ENCODE measurements at regions not wholly inside any gene's neighbourhood (a gene's known extent, or its start where the extent isn't known, plus 50 kb on each side); places are given as distances from the start of the nearest gene placed in this dataset.

DNA sequence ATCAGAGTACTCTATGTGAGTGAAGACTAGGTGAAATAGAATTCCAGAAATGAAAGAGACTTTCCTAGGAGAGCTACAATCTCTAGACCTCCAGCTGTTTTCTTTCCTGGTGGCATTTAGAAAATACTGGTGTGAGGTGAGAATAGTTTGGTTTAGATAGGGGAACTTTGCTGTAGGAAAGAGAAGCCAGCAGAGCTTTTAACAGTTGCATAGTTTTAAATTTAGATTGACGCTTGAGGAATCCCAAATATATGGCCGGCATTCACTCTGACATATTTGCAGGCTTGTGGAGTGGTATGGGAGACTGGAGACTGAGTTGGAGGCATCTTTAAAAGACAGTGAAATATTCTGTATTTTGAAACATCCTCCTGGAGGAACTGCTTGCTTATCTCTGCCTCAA lies 94.3 kb upstream of the ETV1 start:
- dilution Hi-C loops (cut with MboI; ENCODE audit: extremely low pct_ligation_motif_present, low sequenced_read_pairs) = no loop called here
- Histone ChIP-seq H3K4me2 (ENCODE audit: control insufficient read depth, extremely low read depth, insufficient read depth, low read depth, low read length) (no peak overlapping the region), H2AFZ (ENCODE audit: control insufficient read depth, low read length) (no peak overlapping the region), H3K4me3 (ENCODE audit: control insufficient read depth in 2 of 3, extremely low read depth in 1 of 3, insufficient read depth in 2 of 3, low read depth in 1 of 3, low read length in 3 of 3) (no peak overlapping the region), H3K9me1 (ENCODE audit: control insufficient read depth, extremely low read depth, insufficient read depth, low read length) (no peaks in the 10 kb centered on the region), H4K20me1 (ENCODE audit: control insufficient read depth, extremely low read depth, insufficient read depth, low read length) (no peaks in the 10 kb centered on the region), H3K9ac (ENCODE audit: control insufficient read depth, extremely low read depth, insufficient read depth, low read length) (no peak overlapping the region), H3K36me3 (ENCODE audit: control insufficient read depth in 2 of 2, extremely low read depth in 1 of 2, insufficient read depth in 2 of 2, low read length in 2 of 2) (no peaks in the 10 kb centered on the region), H3K9me3 (ENCODE audit: control insufficient read depth, low read depth, low read length) (no peaks in the 10 kb centered on the region), H3K27ac (ENCODE audit: control insufficient read depth, insufficient read depth, low read length) (no peak overlapping the region), H3K4me1 (ENCODE audit: control insufficient read depth, extremely low read depth, insufficient read depth, low read length) (no peaks in the 10 kb centered on the region), H3K27me3 (ENCODE audit: control insufficient read depth, extremely low read depth, insufficient read depth, low read length) (no peaks in the 10 kb centered on the region), H3K79me2 (ENCODE audit: control insufficient read depth, insufficient read depth, low read length) (no peaks in the 10 kb centered on the region)
- TF ChIP-seq, protein P1, sequence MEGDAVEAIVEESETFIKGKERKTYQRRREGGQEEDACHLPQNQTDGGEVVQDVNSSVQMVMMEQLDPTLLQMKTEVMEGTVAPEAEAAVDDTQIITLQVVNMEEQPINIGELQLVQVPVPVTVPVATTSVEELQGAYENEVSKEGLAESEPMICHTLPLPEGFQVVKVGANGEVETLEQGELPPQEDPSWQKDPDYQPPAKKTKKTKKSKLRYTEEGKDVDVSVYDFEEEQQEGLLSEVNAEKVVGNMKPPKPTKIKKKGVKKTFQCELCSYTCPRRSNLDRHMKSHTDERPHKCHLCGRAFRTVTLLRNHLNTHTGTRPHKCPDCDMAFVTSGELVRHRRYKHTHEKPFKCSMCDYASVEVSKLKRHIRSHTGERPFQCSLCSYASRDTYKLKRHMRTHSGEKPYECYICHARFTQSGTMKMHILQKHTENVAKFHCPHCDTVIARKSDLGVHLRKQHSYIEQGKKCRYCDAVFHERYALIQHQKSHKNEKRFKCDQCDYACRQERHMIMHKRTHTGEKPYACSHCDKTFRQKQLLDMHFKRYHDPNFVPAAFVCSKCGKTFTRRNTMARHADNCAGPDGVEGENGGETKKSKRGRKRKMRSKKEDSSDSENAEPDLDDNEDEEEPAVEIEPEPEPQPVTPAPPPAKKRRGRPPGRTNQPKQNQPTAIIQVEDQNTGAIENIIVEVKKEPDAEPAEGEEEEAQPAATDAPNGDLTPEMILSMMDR (optimal IDR thresholded peaks at IDR 0.05 in 1 of 3, IDR thresholded peaks at IDR 0.05 in 1 of 3, conservative IDR thresholded peaks at IDR 0.05 in 1 of 3; ENCODE audit: extremely low read depth in 1 of 3, insufficient read depth in 2 of 3, low read length in 3 of 3) = no peak
- TF ChIP-seq EZH2 (IDR thresholded peaks at IDR 0.05; ENCODE audit: low read length) = no peak
- FAIRE-seq (no peak), DNase-seq (ENCODE audit: low read depth, low spot score) (no peak)

DNA sequence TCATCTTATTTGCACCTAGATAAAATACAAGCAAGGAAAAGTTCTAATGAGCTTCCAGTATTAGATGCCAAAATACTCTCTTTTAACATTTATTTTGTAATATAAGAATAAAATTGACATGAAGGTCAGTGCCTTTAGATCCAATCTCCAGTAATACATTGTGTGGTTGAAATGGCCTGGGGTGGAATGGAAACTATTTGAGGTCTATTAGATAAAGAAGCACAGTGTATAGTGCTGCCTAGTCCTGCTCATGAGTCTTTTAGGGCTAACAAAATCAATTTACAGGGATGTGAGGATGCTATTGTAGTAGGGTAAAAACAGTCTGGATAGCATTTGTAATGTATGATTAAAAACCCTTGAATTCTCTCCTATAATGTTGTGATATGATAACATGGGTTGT lies 84.5 kb upstream of the ETV1 start:
- Histone ChIP-seq H3K9me3 (ENCODE audit: control insufficient read depth, low read depth, low read length) (no peaks in the 10 kb centered on the region), H3K79me2 (ENCODE audit: control insufficient read depth, insufficient read depth, low read length) (no peaks in the 10 kb centered on the region), H4K20me1 (ENCODE audit: control insufficient read depth, extremely low read depth, insufficient read depth, low read length) (no peaks in the 10 kb centered on the region), H2AFZ (ENCODE audit: control insufficient read depth, low read length) (no peak overlapping the region), H3K9me1 (ENCODE audit: control insufficient read depth, extremely low read depth, insufficient read depth, low read length) (no peaks in the 10 kb centered on the region), H3K4me2 (ENCODE audit: control insufficient read depth, extremely low read depth, insufficient read depth, low read depth, low read length) (no peak overlapping the region), H3K27ac (ENCODE audit: control insufficient read depth, insufficient read depth, low read length) (no peak overlapping the region), H3K9ac (ENCODE audit: control insufficient read depth, extremely low read depth, insufficient read depth, low read length) (no peak overlapping the region), H3K36me3 (ENCODE audit: control insufficient read depth in 2 of 2, extremely low read depth in 1 of 2, insufficient read depth in 2 of 2, low read length in 2 of 2) (no peaks in the 10 kb centered on the region), H3K4me1 (ENCODE audit: control insufficient read depth, extremely low read depth, insufficient read depth, low read length) (no peaks in the 10 kb centered on the region), H3K27me3 (ENCODE audit: control insufficient read depth, extremely low read depth, insufficient read depth, low read length) (no peaks in the 10 kb centered on the region), H3K4me3 (ENCODE audit: control insufficient read depth in 2 of 3, extremely low read depth in 1 of 3, insufficient read depth in 2 of 3, low read depth in 1 of 3, low read length in 3 of 3) (no peak overlapping the region)
- dilution Hi-C loops (cut with MboI; ENCODE audit: extremely low pct_ligation_motif_present, low sequenced_read_pairs) = no loop called here
- TF ChIP-seq, protein P1 (optimal IDR thresholded peaks at IDR 0.05 in 1 of 3, IDR thresholded peaks at IDR 0.05 in 1 of 3, conservative IDR thresholded peaks at IDR 0.05 in 1 of 3; ENCODE audit: extremely low read depth in 1 of 3, insufficient read depth in 2 of 3, low read length in 3 of 3) = no peak
- no peak for TF ChIP-seq EZH2 (IDR thresholded peaks at IDR 0.05; ENCODE audit: low read length)
- DNase-seq (ENCODE audit: low read depth, low spot score) = no peak
- no peak for FAIRE-seq

All from keratinocyte (primary cell).